ENCODE measurements at regions not wholly inside any gene's neighbourhood (a gene's known extent, or its start where the extent isn't known, plus 50 kb on each side); places are given as distances from the start of the nearest gene placed in this dataset.

GRCh38 chr3:118001380-118001779, 1033.3 kb downstream of the IGSF11 start:
- no peak for DNase-seq

GRCh38 chr3:118011910-118012309, 1022.7 kb downstream of the IGSF11 start:
- DNase-seq, result no peak

GRCh38 chr3:118029049-118029448, 1005.6 kb downstream of the IGSF11 start:
- DNase-seq, result no peak

GRCh38 chr3:118036215-118036614, 998.4 kb downstream of the IGSF11 start:
- DNase-seq, result no peak

GRCh38 chr3:118055381-118055780, 979.3 kb downstream of the IGSF11 start:
- no peak for DNase-seq

GRCh38 chr3:118057086-118057485, 977.6 kb downstream of the IGSF11 start:
- no peak for DNase-seq

GRCh38 chr3:118059096-118059495, 975.5 kb downstream of the IGSF11 start:
- DNase-seq, result no peak

GRCh38 chr3:118067439-118067838, 967.2 kb downstream of the IGSF11 start:
- no peak for DNase-seq

- no peak for DNase-seq
These were observed 958.8 kb downstream of the IGSF11 start for GRCh38 chr3:118075873-118076272.

GRCh38 chr3:118077332-118077731, 957.3 kb downstream of the IGSF11 start:
- DNase-seq, result no peak

- no peak for DNase-seq
These were observed 953.8 kb downstream of the IGSF11 start for GRCh38 chr3:118080889-118081288.

GRCh38 chr3:118088696-118089095, 946.0 kb downstream of the IGSF11 start:
- no peak for DNase-seq

GRCh38 chr3:118089563-118089962, 945.1 kb downstream of the IGSF11 start:
- no peak for DNase-seq

- DNase-seq, result no peak
These were observed 937.4 kb downstream of the IGSF11 start for GRCh38 chr3:118097226-118097625.

- DNase-seq, result no peak
These were observed 937.0 kb downstream of the IGSF11 start for GRCh38 chr3:118097660-118098059.

GRCh38 chr3:118098827-118099226, 935.8 kb downstream of the IGSF11 start:
- DNase-seq, result no peak

GRCh38 chr3:118101891-118102290, 932.8 kb downstream of the IGSF11 start:
- no peak for DNase-seq

GRCh38 chr3:118102737-118103136, 931.9 kb downstream of the IGSF11 start:
- no peak for DNase-seq

GRCh38 chr3:118108201-118108600, 926.4 kb downstream of the IGSF11 start:
- no peak for DNase-seq

- no peak for DNase-seq
These were observed 925.9 kb downstream of the IGSF11 start for GRCh38 chr3:118108769-118109168.

- no peak for DNase-seq
These were observed 924.4 kb downstream of the IGSF11 start for GRCh38 chr3:118110211-118110610.

GRCh38 chr3:118116991-118117390, 917.7 kb downstream of the IGSF11 start:
- DNase-seq, result no peak

GRCh38 chr3:118126751-118127150, 907.9 kb downstream of the IGSF11 start:
- DNase-seq, result no peak

GRCh38 chr3:118127992-118128391, 906.7 kb downstream of the IGSF11 start:
- DNase-seq, result no peak

- no peak for DNase-seq
These were observed 905.8 kb downstream of the IGSF11 start for GRCh38 chr3:118128886-118129285.

GRCh38 chr3:118137778-118138177, 896.9 kb downstream of the IGSF11 start:
- DNase-seq, result no peak
